ENCODE measurements at regions not wholly inside any gene's neighbourhood (a gene's known extent, or its start where the extent isn't known, plus 50 kb on each side); places are given as distances from the start of the nearest gene placed in this dataset.
"Not testable (repeated sequence)": the region's sequence is repeated elsewhere in the genome, so short reads cannot be mapped to it uniquely, and the experiment has no call there.

GRCh38 chr11:96551136-96551535 is 161.3 kb downstream of the JRKL start:
- CTCF ChIA-PET: no interaction called here
- Histone ChIP-seq H3K27me3 (replicated peaks; ENCODE audit: insufficient read depth, low read depth, low read length, poor library complexity) (peaks cover 3% of the 10 kb centered on the region), H3K4me3 (ENCODE audit: low read depth, low read length, poor library complexity, severe bottlenecking) (no peak overlapping the region), H3K27ac (ENCODE audit: low read depth, low read length, poor library complexity, severe bottlenecking) (no peak overlapping the region), H3K36me3 (ENCODE audit: insufficient read depth, low read length, poor library complexity, severe bottlenecking) (no peaks in the 10 kb centered on the region), H3K4me1 (ENCODE audit: insufficient read depth, low read length, poor library complexity, severe bottlenecking) (no peaks in the 10 kb centered on the region), H3K9me3 (ENCODE audit: low read depth, low read length, poor library complexity, severe bottlenecking) (no peaks in the 10 kb centered on the region)
- BruUV-seq (replicated peaks): no TSS peak
- intact Hi-C loops (cut with micrococcal nuclease; ENCODE audit: unreplicated experiment): no loop called here
- no peak for TF ChIP-seq EZH2 (IDR thresholded peaks at IDR 0.05; ENCODE audit: borderline replicate concordance, low read depth, low read length, poor library complexity, severe bottlenecking)
- TF ChIP-seq, protein P1, sequence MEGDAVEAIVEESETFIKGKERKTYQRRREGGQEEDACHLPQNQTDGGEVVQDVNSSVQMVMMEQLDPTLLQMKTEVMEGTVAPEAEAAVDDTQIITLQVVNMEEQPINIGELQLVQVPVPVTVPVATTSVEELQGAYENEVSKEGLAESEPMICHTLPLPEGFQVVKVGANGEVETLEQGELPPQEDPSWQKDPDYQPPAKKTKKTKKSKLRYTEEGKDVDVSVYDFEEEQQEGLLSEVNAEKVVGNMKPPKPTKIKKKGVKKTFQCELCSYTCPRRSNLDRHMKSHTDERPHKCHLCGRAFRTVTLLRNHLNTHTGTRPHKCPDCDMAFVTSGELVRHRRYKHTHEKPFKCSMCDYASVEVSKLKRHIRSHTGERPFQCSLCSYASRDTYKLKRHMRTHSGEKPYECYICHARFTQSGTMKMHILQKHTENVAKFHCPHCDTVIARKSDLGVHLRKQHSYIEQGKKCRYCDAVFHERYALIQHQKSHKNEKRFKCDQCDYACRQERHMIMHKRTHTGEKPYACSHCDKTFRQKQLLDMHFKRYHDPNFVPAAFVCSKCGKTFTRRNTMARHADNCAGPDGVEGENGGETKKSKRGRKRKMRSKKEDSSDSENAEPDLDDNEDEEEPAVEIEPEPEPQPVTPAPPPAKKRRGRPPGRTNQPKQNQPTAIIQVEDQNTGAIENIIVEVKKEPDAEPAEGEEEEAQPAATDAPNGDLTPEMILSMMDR (conservative IDR thresholded peaks at IDR 0.05; ENCODE audit: low read depth, low read length): no peak
- DNase-seq (ENCODE audit: low spot score): no peak
- POLR2A ChIA-PET (ENCODE audit: low non-redundant PET): no interaction called here

GRCh38 chr11:96554236-96554820 is 164.5 kb downstream of the JRKL start:
- intact Hi-C loops (cut with micrococcal nuclease; ENCODE audit: unreplicated experiment): no loop called here
- TF ChIP-seq EZH2 (IDR thresholded peaks at IDR 0.05; ENCODE audit: borderline replicate concordance, low read depth, low read length, poor library complexity, severe bottlenecking): no peak
- TF ChIP-seq, protein P1 (conservative IDR thresholded peaks at IDR 0.05; ENCODE audit: low read depth, low read length): no peak

DNA sequence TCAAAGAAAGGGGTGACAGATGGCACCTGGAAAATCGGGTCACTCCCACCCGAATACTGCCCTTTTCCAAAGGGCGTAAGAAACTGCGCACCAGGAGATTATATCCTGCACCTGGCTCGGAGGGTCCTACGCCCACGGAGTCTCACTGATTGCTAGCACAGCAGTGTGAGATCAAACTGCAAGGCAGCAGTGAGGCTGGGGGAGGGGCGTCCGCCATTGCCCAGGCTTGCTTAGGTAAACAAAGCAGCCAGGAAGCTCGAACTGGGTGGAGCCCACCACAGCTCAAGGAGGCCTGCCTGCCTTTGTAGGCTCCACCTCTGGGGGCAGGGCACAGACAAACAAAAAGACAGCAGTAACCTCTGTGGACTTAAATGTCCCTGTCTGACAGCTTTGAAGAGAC is 166.0 kb downstream of the JRKL start:
- intact Hi-C loops (cut with micrococcal nuclease; ENCODE audit: unreplicated experiment); H3K27me3 ChIP-seq (replicated peaks; ENCODE audit: insufficient read depth, low read depth, low read length, poor library complexity); CTCF ChIA-PET; DNase-seq (ENCODE audit: low spot score); H3K4me1 ChIP-seq (ENCODE audit: insufficient read depth, low read length, poor library complexity, severe bottlenecking); H3K27ac ChIP-seq (ENCODE audit: low read depth, low read length, poor library complexity, severe bottlenecking); BruUV-seq (replicated peaks); H3K4me3 ChIP-seq (ENCODE audit: low read depth, low read length, poor library complexity, severe bottlenecking); H3K9me3 ChIP-seq (ENCODE audit: low read depth, low read length, poor library complexity, severe bottlenecking); H3K36me3 ChIP-seq (ENCODE audit: insufficient read depth, low read length, poor library complexity, severe bottlenecking); POLR2A ChIA-PET (ENCODE audit: low non-redundant PET): not testable (repeated sequence)

More at GRCh38 chr11:96554236-96554820, 164.5 kb downstream of the JRKL start:
- no TSS peak for BruUV-seq (replicated peaks)
- no peak for DNase-seq (ENCODE audit: low spot score)
- H3K4me1 ChIP-seq (ENCODE audit: insufficient read depth, low read length, poor library complexity, severe bottlenecking): no peaks in the 10 kb centered on the region
- peaks cover 3% of the 10 kb centered on the region for H3K27me3 ChIP-seq (replicated peaks; ENCODE audit: insufficient read depth, low read depth, low read length, poor library complexity)
- H3K9me3 ChIP-seq (ENCODE audit: low read depth, low read length, poor library complexity, severe bottlenecking): no peaks in the 10 kb centered on the region
- ChIA-PET CTCF (no interaction called here), POLR2A (ENCODE audit: low non-redundant PET) (no interaction called here)
- no peaks in the 10 kb centered on the region for H3K36me3 ChIP-seq (ENCODE audit: insufficient read depth, low read length, poor library complexity, severe bottlenecking)
- H3K4me3 ChIP-seq (ENCODE audit: low read depth, low read length, poor library complexity, severe bottlenecking): no peak overlapping the region
- no peak overlapping the region for H3K27ac ChIP-seq (ENCODE audit: low read depth, low read length, poor library complexity, severe bottlenecking)

- POLR2A ChIA-PET (ENCODE audit: low non-redundant PET); H3K27me3 ChIP-seq (replicated peaks; ENCODE audit: insufficient read depth, low read depth, low read length, poor library complexity); H3K4me1 ChIP-seq (ENCODE audit: insufficient read depth, low read length, poor library complexity, severe bottlenecking); H3K4me3 ChIP-seq (ENCODE audit: low read depth, low read length, poor library complexity, severe bottlenecking); intact Hi-C loops (cut with micrococcal nuclease; ENCODE audit: unreplicated experiment); BruUV-seq (replicated peaks); CTCF ChIA-PET; H3K27ac ChIP-seq (ENCODE audit: low read depth, low read length, poor library complexity, severe bottlenecking); DNase-seq (ENCODE audit: low spot score); H3K36me3 ChIP-seq (ENCODE audit: insufficient read depth, low read length, poor library complexity, severe bottlenecking); H3K9me3 ChIP-seq (ENCODE audit: low read depth, low read length, poor library complexity, severe bottlenecking): not testable (repeated sequence)
Observed at GRCh38 chr11:96560727-96561126, 170.9 kb downstream of the JRKL start.

Data from A673 (cell line).